ENCODE measurements at regions not wholly inside any gene's neighbourhood (a gene's known extent, or its start where the extent isn't known, plus 50 kb on each side); places are given as distances from the start of the nearest gene placed in this dataset.

GRCh38 chr4:164009435-164009834, 514.9 kb downstream of the TMA16 start:
- ChIA-PET POLR2A (no interaction called here), CTCF (no interaction called here)
- no peaks in the 10 kb centered on the region for H3K36me3 ChIP-seq (ENCODE audit: control insufficient read depth in 2 of 2, insufficient read depth in 1 of 2, low read length in 2 of 2)
- H3K4me1 ChIP-seq (ENCODE audit: control insufficient read depth, insufficient read depth, low read length), result no peaks in the 10 kb centered on the region
- no peaks in the 10 kb centered on the region for H3K9me3 ChIP-seq (ENCODE audit: control insufficient read depth, insufficient read depth, low read depth, low read length)
- TF ChIP-seq ZNF202 (tag by site-specific recombination; IDR thresholded peaks at IDR 0.05; ENCODE audit: borderline replicate concordance) (no peak), ZFP37 (tag by site-specific recombination; IDR thresholded peaks at IDR 0.05) (no peak), ZNF777 (tag by site-specific recombination; IDR thresholded peaks at IDR 0.05; ENCODE audit: borderline replicate concordance) (no peak), BCL6B (tag by site-specific recombination; IDR thresholded peaks at IDR 0.05) (no peak), ZBTB10 (tag by site-specific recombination; IDR thresholded peaks at IDR 0.05) (no peak), ZNF23 (tag by site-specific recombination; IDR thresholded peaks at IDR 0.05; ENCODE audit: borderline replicate concordance) (no peak), HOXD13 (CRISPR knock-in tag; IDR thresholded peaks at IDR 0.05; ENCODE audit: borderline replicate concordance) (no peak), ZNF292 (tag by site-specific recombination; IDR thresholded peaks at IDR 0.05; ENCODE audit: borderline replicate concordance, low read depth) (no peak), ZNF548 (tag by site-specific recombination; IDR thresholded peaks at IDR 0.05) (no peak), ZNF776 (tag by site-specific recombination; IDR thresholded peaks at IDR 0.05; ENCODE audit: borderline replicate concordance) (no peak), ZNF555 (tag by site-specific recombination; conservative IDR thresholded peaks at IDR 0.05) (no peak), ZNF670 (tag by site-specific recombination; IDR thresholded peaks at IDR 0.05; ENCODE audit: low read depth) (no peak), ZIC2 (tag by site-specific recombination; IDR thresholded peaks at IDR 0.05) (no peak), ZNF37A (tag by site-specific recombination; IDR thresholded peaks at IDR 0.05) (no peak), ZFHX2 (tag by site-specific recombination; conservative IDR thresholded peaks at IDR 0.05) (no peak), ZNF394 (tag by site-specific recombination; IDR thresholded peaks at IDR 0.05; ENCODE audit: borderline replicate concordance) (no peak), ZNF785 (tag by site-specific recombination; IDR thresholded peaks at IDR 0.05) (no peak), KLF7 (tag by site-specific recombination; IDR thresholded peaks at IDR 0.05; ENCODE audit: borderline replicate concordance) (no peak)
- no peak overlapping the region for H3K27ac ChIP-seq (ENCODE audit: extremely low read depth, low read depth, low read length)
- no peak overlapping the region for H3K4me3 ChIP-seq (ENCODE audit: low read depth, low read length)

- no peaks in the 10 kb centered on the region for H3K9me3 ChIP-seq (ENCODE audit: control insufficient read depth, insufficient read depth, low read depth, low read length)
- no peaks in the 10 kb centered on the region for H3K4me1 ChIP-seq (ENCODE audit: control insufficient read depth, insufficient read depth, low read length)
- POLR2A ChIA-PET, result no interaction called here
- H3K4me3 ChIP-seq (ENCODE audit: low read depth, low read length), result no peak overlapping the region
- CTCF ChIA-PET, result interaction anchor here (0.8 to 1.6 kb wide), 2 partner anchors 328 to 461 kb away, joined by 4 to 6 read pairs; no protein-coding TSS in a partner anchor
- H3K27ac ChIP-seq (ENCODE audit: extremely low read depth, low read depth, low read length), result no peak overlapping the region
- TF ChIP-seq ZNF529 (tag by site-specific recombination; IDR thresholded peaks at IDR 0.05; ENCODE audit: insufficient replicate concordance) (no peak), SCRT1 (tag by site-specific recombination; IDR thresholded peaks at IDR 0.05; ENCODE audit: borderline replicate concordance) (no peak), ZNF133 (tag by site-specific recombination; IDR thresholded peaks at IDR 0.05) (no peak), SP3 (tag by site-specific recombination; IDR thresholded peaks at IDR 0.05) (no peak), OSR2 (tag by site-specific recombination; IDR thresholded peaks at IDR 0.05) (no peak), ZNF624 (tag by site-specific recombination; IDR thresholded peaks at IDR 0.05) (no peak), ZNF610 (tag by site-specific recombination; IDR thresholded peaks at IDR 0.05; ENCODE audit: borderline replicate concordance) (no peak), ZFP37 (tag by site-specific recombination; IDR thresholded peaks at IDR 0.05) (no peak), ZSCAN5A (tag by site-specific recombination; IDR thresholded peaks at IDR 0.05) (no peak)
- H3K36me3 ChIP-seq (ENCODE audit: control insufficient read depth in 2 of 2, insufficient read depth in 1 of 2, low read length in 2 of 2), result no peaks in the 10 kb centered on the region
Observed at GRCh38 chr4:164011791-164012190, 517.3 kb downstream of the TMA16 start.
